DND-41 (cell line): ENCODE measurements at regions not wholly inside any gene's neighbourhood (a gene's known extent, or its start where the extent isn't known, plus 50 kb on each side); places are given as distances from the start of the nearest gene placed in this dataset.

Experiments
- ATAC-seq: fragments of 200-7000 bp; cut with Tn5 transposase; 3 replicates; pipeline ENCODE4 v1.9.1; 2021; ENCODE audit warnings: low read depth; ENCODE audit not compliant: insufficient read depth
- DNase-seq: peaks from one replicate; pipeline ENCODE4 v3.0.0-alpha.2; 2020
- H2AFZ ChIP-seq: 2 replicates; pipeline ENCODE4 v1.6.0; 2012; ENCODE audit warnings: low read depth, low read length
- H3K27ac ChIP-seq: 2 replicates; pipeline ENCODE4 v1.5.1; 2012; ENCODE audit warnings: low read length, inconsistent platforms
- H3K27me3 ChIP-seq: fragments of 200-600 bp; sonication (generic); 2 replicates; pipeline ENCODE4 v1.6.0; 2012; ENCODE audit warnings: low read length, mild to moderate bottlenecking, inconsistent platforms; ENCODE audit not compliant: insufficient read depth, poor library complexity
- H3K36me3 ChIP-seq: 2 replicates; pipeline ENCODE4 v1.5.1; 2012; ENCODE audit warnings: low read length, inconsistent platforms; ENCODE audit not compliant: insufficient read depth
- H3K4me1 ChIP-seq: 2 replicates; pipeline ENCODE4 v1.5.1; 2012; ENCODE audit warnings: mild to moderate bottlenecking, low read length; ENCODE audit not compliant: insufficient read depth
- H3K4me2 ChIP-seq: 2 replicates; pipeline ENCODE4 v1.6.0; 2012; ENCODE audit warnings: mild to moderate bottlenecking, moderate library complexity, low read length, inconsistent platforms; ENCODE audit not compliant: insufficient read depth
- H3K4me3 ChIP-seq, 2 experiments: fragments of 200-600 bp in 1 of 2; shearing (Covaris generic) in 1 of 2; 2 replicates each; pipeline ENCODE4 v1.5.1; 2012 to 2016; ENCODE audit warnings: inconsistent platforms in 2 of 2, low read length in 2 of 2, mild to moderate bottlenecking in 2 of 2, low read depth in 1 of 2, moderate library complexity in 1 of 2
- H3K79me2 ChIP-seq: 2 replicates; pipeline ENCODE4 v1.6.0; 2012; ENCODE audit warnings: low read length, inconsistent platforms; ENCODE audit not compliant: insufficient read depth
- H3K9ac ChIP-seq: 2 replicates; pipeline ENCODE4 v1.6.0; 2012; ENCODE audit warnings: low read depth, mild to moderate bottlenecking, inconsistent platforms, low read length, moderate library complexity
- H3K9me3 ChIP-seq: 2 replicates; pipeline ENCODE4 v1.5.1; 2012; ENCODE audit warnings: low read length, moderate library complexity, mild to moderate bottlenecking, inconsistent platforms; ENCODE audit not compliant: insufficient read depth, severe bottlenecking
- H4K20me1 ChIP-seq: 2 replicates; pipeline ENCODE4 v1.6.0; 2012; ENCODE audit warnings: low read length; ENCODE audit not compliant: insufficient read depth
- CTCF ChIP-seq: IDR thresholded peaks from 2 replicates; pipeline ENCODE4 v1.5.1; 2012; ENCODE audit warnings: borderline replicate concordance, low read length, moderate library complexity, mild to moderate bottlenecking; ENCODE audit not compliant: poor library complexity, severe bottlenecking; ENCODE audit errors: extremely low read depth
- EZH2 ChIP-seq: IDR thresholded peaks from 3 replicates; pipeline ENCODE4 v1.6.1; 2012; ENCODE audit warnings: borderline replicate concordance, low read depth, mild to moderate bottlenecking, moderate library complexity, low read length, inconsistent platforms; ENCODE audit not compliant: severe bottlenecking

DNA sequence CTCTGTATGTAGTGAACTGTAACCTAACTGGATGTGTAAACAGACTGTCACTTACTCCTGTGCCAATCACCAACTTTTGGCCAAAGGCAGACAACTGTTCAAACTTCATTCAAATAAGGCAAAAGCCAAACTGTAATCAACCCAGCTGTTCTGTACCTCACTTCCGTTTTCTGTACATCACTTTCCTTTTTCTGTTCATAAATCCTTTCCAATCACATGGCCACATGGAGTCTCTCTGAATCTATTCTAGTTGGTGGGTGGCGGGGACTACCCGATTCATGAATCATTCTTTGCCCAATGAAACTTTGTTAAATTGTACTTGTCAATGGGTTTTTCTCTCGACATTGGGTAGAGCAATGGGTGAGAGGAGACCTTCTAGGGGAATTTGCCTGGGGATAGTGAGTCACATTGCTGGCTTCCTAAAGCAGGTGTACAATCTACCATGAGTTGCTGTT is 178.3 kb upstream of the RFC3 start:
- ATAC-seq, result no peak
- TF ChIP-seq EZH2 (no peak), CTCF (no peak)
- H3K4me2 ChIP-seq, result no peak overlapping the region
- no peak for DNase-seq
- H3K27ac ChIP-seq, result no peak overlapping the region
- H2AFZ ChIP-seq, result no peak overlapping the region
- no peak overlapping the region for H3K4me3 ChIP-seq
- H3K79me2 ChIP-seq, result no peaks in the 10 kb centered on the region
- H3K9ac ChIP-seq, result no peak overlapping the region
- no peaks in the 10 kb centered on the region for H3K9me3 ChIP-seq
- H3K36me3 ChIP-seq, result no peaks in the 10 kb centered on the region
- H3K27me3 ChIP-seq, result no peaks in the 10 kb centered on the region
- no peaks in the 10 kb centered on the region for H3K4me1 ChIP-seq
- H4K20me1 ChIP-seq, result no peaks in the 10 kb centered on the region

- Histone ChIP-seq H3K9me3 (no peaks in the 10 kb centered on the region), H3K36me3 (no peaks in the 10 kb centered on the region), H3K4me2 (no peak overlapping the region), H2AFZ (no peak overlapping the region), H3K27ac (no peak overlapping the region), H4K20me1 (no peaks in the 10 kb centered on the region), H3K27me3 (no peaks in the 10 kb centered on the region), H3K79me2 (no peaks in the 10 kb centered on the region), H3K4me1 (no peaks in the 10 kb centered on the region), H3K9ac (no peak overlapping the region), H3K4me3 (no peak overlapping the region)
- TF ChIP-seq CTCF (no peak), EZH2 (no peak)
- ATAC-seq (no peak), DNase-seq (no peak)
These were observed 177.1 kb upstream of the RFC3 start for GRCh38 chr13:33640832-33641231.

DNA sequence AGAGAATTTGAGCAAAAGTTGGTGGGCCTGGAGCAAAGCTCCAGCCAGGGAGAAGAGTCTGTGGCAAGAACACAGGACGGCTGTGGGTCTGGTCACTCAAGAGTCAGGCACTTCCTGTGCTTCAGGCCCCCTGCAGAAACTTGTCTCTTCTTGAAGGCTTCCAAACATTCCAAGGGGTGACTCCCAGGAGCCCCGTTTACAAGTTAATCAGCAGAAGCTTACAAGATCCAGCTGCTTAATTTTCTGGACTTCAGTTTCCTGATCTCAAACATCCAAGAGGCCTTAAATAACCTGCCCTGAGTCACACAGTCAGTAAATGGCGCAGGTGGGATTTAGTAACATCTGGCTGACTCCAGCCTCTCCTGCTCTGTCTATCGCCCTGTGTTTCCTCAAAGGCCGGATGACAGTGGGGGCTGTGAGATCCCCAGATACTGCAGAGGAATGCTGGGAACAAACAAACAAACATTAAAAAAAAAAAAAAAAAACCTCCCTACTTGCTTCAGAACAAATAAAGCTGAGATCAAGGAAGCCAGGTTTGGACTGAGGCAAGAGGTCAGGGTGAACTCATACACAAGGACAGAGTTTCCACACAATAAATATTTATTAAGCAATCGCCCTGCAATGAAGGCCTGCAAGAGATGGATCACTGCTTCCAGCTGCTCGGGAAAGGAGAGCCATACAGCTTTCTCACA is 175.4 kb upstream of the RFC3 start:
- Histone ChIP-seq H3K9ac (no peak overlapping the region), H3K4me3 (no peak overlapping the region), H3K4me1 (no peaks in the 10 kb centered on the region), H3K27me3 (no peaks in the 10 kb centered on the region), H3K36me3 (no peaks in the 10 kb centered on the region), H3K79me2 (no peaks in the 10 kb centered on the region), H2AFZ (no peak overlapping the region), H3K9me3 (no peaks in the 10 kb centered on the region), H3K4me2 (no peak overlapping the region), H4K20me1 (no peaks in the 10 kb centered on the region), H3K27ac (no peak overlapping the region)
- TF ChIP-seq CTCF (no peak), EZH2 (no peak)
- DNase-seq (no peak), ATAC-seq (no peak)
